ENCODE measurements at regions not wholly inside any gene's neighbourhood (a gene's known extent, or its start where the extent isn't known, plus 50 kb on each side); places are given as distances from the start of the nearest gene placed in this dataset.

- no peaks in the 10 kb centered on the region for H3K27me3 ChIP-seq (replicated peaks in 1 of 4; ENCODE audit: control insufficient read depth in 3 of 4, extremely low read depth in 1 of 4, insufficient read depth in 3 of 4, low read length in 3 of 4)
- no peak overlapping the region for H4K5ac ChIP-seq (ENCODE audit: insufficient read length, low read depth, low read length)
- no peaks in the 10 kb centered on the region for H4K20me1 ChIP-seq (replicated peaks in 1 of 2; ENCODE audit: control insufficient read depth in 1 of 2, insufficient read depth in 2 of 2, low read length in 2 of 2)
- CTCF ChIA-PET (ENCODE audit: partially characterized antibody), result interaction anchor here (0.9 to 1.3 kb wide), 2 partner anchors 9 to 11 kb away, joined by 4 read pairs; no protein-coding TSS in a partner anchor
- FAIRE-seq (no peak), DNase-seq (ENCODE audit: low read depth in 1 of 2, low spot score in 2 of 2) (peak in 1 of 2 experiments; percentile 52)
- H3K36me3 ChIP-seq (ENCODE audit: control insufficient read depth in 2 of 4, insufficient read depth in 4 of 4, low read length in 3 of 4), result no peaks in the 10 kb centered on the region
- no peak overlapping the region for H3K18ac ChIP-seq (ENCODE audit: extremely low read depth, low read length)
- H2AFZ ChIP-seq (ENCODE audit: low read length), result no peak overlapping the region
- H3K79me2 ChIP-seq (ENCODE audit: control insufficient read depth in 1 of 2, insufficient read depth in 2 of 2, low read length in 2 of 2), result no peaks in the 10 kb centered on the region
- no peak overlapping the region for H3K56ac ChIP-seq (replicated peaks; ENCODE audit: insufficient read length, low read depth, low read length)
- no peaks in the 10 kb centered on the region for H3K23me2 ChIP-seq (ENCODE audit: low read depth, low read length)
- H3K9ac ChIP-seq (replicated peaks in 1 of 4; ENCODE audit: extremely low read depth in 1 of 4, low read depth in 3 of 4, low read length in 3 of 4), result no peak overlapping the region
- no peak overlapping the region for H3K27ac ChIP-seq (ENCODE audit: low read depth, low read length)
- H2BK15ac ChIP-seq (ENCODE audit: low read length), result no peak overlapping the region
- H3K9me3 ChIP-seq (ENCODE audit: insufficient read depth in 2 of 2, low read depth in 1 of 2, low read length in 1 of 2), result no peaks in the 10 kb centered on the region
- H2BK120ac ChIP-seq (replicated peaks; ENCODE audit: low read depth, low read length), result no peak overlapping the region
- H2AK5ac ChIP-seq (ENCODE audit: low read depth, low read length), result no peak overlapping the region
- no peak overlapping the region for H4K91ac ChIP-seq (replicated peaks; ENCODE audit: insufficient read length, low read length)
- peak overlapping the region in 1 of 2 experiments; percentile 42; a peak in 2 of 4 replicates for H3K4me2 ChIP-seq (ENCODE audit: insufficient read depth in 1 of 2, low read depth in 2 of 2, low read length in 2 of 2)
- no peak overlapping the region for H2BK20ac ChIP-seq (ENCODE audit: low read length)
- no peak overlapping the region for H3K14ac ChIP-seq (ENCODE audit: insufficient read length)
- no peak overlapping the region for H4K8ac ChIP-seq (ENCODE audit: extremely low read depth, insufficient read depth, low read length)
- no peak overlapping the region; the same call in 1 of the 2 replicates for H2BK5ac ChIP-seq (ENCODE audit: low read depth, low read length)
- H3K79me1 ChIP-seq (ENCODE audit: low read depth, low read length), result no peaks in the 10 kb centered on the region
- WGBS, 2 experiments (ENCODE audit: extremely low coverage in 1 of 2, insufficient coverage in 1 of 2, insufficient read length in 1 of 2, insufficient replicate concordance in 2 of 2, low coverage in 1 of 2, low lambda C conversion rate in 2 of 2, missing lambda C conversion rate in 1 of 2), result 65% methylated on average over 1 of the region's 1 CpG; no CpG with 5 or more reads in 1 of the 2 experiments
- H3K4me3 ChIP-seq (ENCODE audit: extremely low read depth in 1 of 4, insufficient read depth in 2 of 4, low read depth in 3 of 4, low read length in 4 of 4), result no peak overlapping the region
- H3K23ac ChIP-seq (ENCODE audit: insufficient read length), result no peak overlapping the region
- POLR2A ChIA-PET (ENCODE audit: partially characterized antibody), result no interaction called here
- no peak overlapping the region for H3K4ac ChIP-seq (replicated peaks; ENCODE audit: insufficient read length, low read depth, low read length)
- H3K4me1 ChIP-seq (replicated peaks in 1 of 4; ENCODE audit: control insufficient read depth in 3 of 4, insufficient read depth in 4 of 4, low read length in 3 of 4), result peaks cover 2 to 11% (median 9%) of the 10 kb centered on the region in 4 experiments; a peak in 3 of 7 replicates
- H2BK12ac ChIP-seq (ENCODE audit: low read depth, low read length), result no peak overlapping the region
- TF ChIP-seq CREB1 (IDR thresholded peaks at IDR 0.05) (no peak), CHD2 (IDR thresholded peaks at IDR 0.05; ENCODE audit: low read length) (no peak), ATF2 (IDR thresholded peaks at IDR 0.05; ENCODE audit: low read length) (no peak), SIRT6 (IDR thresholded peaks at IDR 0.05; ENCODE audit: low read length) (no peak), SIX5 (IDR thresholded peaks at IDR 0.05; ENCODE audit: low read depth, low read length) (no peak), CEBPB (IDR thresholded peaks at IDR 0.05; ENCODE audit: low read depth, low read length) (no peak), ASH2L (IDR thresholded peaks at IDR 0.05; ENCODE audit: low read length) (no peak), CBX5 (IDR thresholded peaks at IDR 0.05; ENCODE audit: low read depth, low read length) (no peak), GTF2F1 (IDR thresholded peaks at IDR 0.05; ENCODE audit: borderline replicate concordance, low read depth, low read length) (no peak), HDAC2 (IDR thresholded peaks at IDR 0.05; ENCODE audit: borderline replicate concordance in 1 of 2, low read depth in 2 of 2, low read length in 2 of 2) (no peak), NRF1 (IDR thresholded peaks at IDR 0.05; ENCODE audit: low read depth, low read length) (no peak), RAD21 (IDR thresholded peaks at IDR 0.05 in 1 of 2, conservative IDR thresholded peaks at IDR 0.05 in 1 of 2; ENCODE audit: low read depth in 2 of 2, low read length in 2 of 2) (peak in 1 of 2 experiments; percentile 35; a peak in 2 of 4 replicates), JUN (IDR thresholded peaks at IDR 0.05; ENCODE audit: low read depth, low read length) (no peak), BACH1 (IDR thresholded peaks at IDR 0.05; ENCODE audit: low read length) (no peak)
Observed at GRCh38 chr6:98487612-98488011, 346.8 kb upstream of the POU3F2 start.
